ENCODE measurements at regions not wholly inside any gene's neighbourhood (a gene's known extent, or its start where the extent isn't known, plus 50 kb on each side); places are given as distances from the start of the nearest gene placed in this dataset.

DNA sequence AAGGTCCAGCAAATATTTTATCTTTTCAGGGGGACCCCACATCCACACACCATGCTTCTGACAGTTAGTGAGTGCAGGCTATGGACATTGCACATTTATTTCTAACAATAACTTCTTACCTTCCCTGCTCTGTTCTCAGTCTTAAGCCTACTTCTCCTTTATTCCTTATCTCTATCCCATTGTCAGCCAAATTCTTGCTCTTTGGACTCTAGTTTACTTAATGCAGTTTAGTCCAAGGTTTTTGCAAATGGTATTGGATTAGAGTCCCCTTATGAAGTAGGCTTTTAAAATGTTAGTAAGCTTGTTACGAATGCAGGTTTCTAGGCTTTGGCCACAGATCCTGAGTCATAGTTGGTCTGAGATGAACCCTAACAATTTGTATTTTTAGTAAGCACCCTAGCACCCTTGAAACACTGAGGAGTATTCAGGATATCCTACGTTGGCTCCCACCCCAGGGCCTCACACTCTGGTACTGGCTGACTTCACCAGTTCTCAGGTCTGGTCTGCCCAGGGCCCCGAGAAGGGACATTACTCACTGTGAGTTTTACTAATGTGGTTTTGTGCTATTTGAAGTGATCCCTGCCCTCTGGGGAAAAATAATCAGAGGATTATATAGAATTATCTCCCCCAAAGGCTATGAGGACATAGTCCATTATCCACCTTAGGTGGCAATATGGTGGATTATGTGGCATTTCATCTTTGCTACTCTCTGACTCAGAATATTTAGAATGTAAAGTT lies 239.5 kb downstream of the TGFB2 start:
- no peak for DNase-seq

DNA sequence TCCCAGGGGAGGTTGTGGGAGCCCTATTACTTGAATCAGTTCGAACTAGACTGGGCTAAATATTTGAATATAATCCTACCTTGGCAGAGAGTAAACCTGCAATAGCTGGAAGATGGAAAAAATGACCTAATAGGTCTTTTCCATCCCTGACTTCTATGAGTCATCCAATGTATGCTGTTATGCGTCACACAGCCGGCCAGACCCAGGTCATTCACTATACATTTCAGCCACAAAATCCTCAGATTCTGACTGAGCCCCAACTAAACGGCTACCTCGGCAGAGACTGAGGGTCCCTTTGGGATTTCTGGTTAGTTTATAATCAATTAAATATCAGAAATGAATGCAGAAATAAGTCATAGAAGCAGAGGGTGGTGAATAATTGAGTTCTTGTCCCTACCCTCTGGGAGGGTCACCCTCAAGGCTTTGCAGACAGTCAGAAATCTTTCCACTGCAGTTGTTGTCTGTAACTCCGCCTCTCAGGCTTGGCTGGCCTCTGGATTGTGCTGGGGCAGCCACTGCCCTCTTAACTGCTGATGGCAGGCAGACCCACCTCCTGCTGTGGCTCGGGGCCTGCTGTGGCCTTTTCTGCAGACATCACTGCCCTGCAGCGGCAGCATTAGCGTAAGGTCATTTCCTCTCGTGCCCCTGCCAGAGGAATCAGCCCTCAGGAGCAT lies 240.5 kb downstream of the TGFB2 start:
- no peak for DNase-seq

DNA sequence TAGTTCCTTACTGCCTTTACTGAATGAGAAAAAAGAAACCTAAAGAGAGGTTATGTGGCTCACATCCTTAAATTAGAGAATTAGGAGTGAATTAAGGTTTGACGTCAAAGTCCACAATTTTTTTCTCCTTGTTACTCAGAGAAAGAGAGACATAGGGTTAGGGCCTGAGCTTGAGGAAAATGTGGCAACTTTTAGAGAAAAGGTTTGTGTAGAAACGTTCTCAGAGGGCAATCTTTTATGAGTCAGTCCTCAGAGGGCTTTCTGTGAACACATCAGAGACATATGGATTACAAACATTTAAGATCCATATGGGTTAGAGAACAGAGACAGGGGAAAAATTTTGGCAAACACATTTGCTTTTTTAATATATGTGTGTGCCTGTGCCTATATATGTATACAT lies 242.8 kb downstream of the TGFB2 start:
- no peak for DNase-seq

DNA sequence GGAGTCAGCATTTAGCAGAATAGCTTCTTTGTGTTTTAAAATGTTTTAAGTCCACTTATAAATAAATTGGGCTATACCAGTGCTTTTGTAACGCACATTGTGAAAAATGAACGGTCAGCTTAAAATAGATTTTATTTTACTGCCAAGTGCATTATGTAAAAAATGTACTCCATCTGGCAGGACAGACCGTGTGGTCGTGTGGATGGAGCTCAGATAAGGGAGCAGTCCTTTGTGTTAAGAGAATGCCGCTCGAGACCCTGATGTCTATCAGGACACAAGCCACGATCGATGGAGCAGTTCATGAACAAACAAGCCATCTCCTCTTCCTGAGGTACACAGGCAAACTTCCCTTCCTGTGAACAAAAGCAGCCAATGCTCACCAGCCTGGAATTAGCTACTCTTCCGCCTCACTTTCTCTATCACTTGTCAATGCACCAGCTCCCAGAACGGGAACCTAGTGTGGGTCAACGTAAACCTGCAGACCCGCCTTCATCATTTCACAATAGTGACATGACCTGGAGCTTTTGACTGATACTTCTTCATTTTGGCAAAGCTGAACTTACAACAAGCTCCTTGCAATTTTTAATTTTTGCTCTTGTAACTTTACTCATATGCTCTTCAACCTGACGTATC lies 243.5 kb downstream of the TGFB2 start:
- DNase-seq: no peak

DNA sequence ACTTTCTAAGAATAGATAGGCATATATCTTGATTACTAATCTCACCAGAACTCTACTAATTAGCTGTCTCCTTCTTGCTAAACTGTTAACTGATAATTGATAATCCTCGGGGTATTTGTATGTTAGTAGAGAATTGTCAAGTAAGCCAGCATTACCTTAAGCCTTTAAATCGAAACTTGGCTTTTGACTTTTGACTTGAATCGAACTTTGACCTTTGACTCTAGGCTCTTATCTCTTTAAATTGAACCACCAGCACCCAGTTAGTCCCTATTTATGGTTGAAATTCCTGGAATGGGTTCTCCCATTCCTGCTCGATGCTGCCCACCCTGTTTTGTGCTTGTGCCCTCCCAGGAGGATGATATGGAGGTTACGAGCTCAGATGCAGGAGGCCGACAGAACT lies 244.4 kb downstream of the TGFB2 start:
- no peak for DNase-seq

DNA sequence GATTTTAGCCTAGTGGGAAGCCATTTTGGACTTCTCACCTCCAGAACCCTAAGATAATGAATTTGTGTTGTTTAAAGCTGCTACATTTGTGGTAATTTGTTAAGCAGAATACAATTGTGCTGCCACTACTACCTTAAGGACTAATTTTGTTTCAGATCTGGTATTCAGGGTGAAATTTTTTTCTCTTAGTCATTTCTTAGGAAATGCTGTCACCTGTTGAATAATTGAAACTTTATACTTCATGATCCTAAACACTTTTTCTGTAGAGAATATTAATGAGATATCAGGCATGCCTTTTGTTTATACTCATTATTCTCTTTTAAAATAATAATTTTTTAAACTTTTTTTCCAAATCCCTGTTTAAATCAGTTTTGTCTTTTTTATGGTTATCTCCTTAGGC lies 246.8 kb downstream of the TGFB2 start:
- no peak for DNase-seq

DNA sequence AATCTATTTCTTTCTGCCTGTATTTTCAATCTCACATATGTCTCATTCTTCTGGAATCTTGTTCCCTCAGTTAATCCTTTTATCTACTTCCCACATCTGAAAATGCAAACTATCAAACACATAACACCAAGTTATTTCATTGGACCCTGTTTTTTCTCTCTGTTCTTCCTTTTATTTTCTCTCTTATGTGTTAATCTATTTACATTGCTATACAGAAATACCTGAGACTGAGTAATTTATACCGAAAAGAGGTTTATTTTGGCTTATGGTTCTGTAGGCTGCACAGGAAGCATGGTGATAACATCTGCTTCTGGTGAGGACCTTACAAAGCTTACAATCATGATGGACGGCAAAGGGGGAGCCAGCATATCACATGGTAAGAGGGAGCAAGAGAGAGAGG lies 247.6 kb downstream of the TGFB2 start:
- DNase-seq: no peak

DNA sequence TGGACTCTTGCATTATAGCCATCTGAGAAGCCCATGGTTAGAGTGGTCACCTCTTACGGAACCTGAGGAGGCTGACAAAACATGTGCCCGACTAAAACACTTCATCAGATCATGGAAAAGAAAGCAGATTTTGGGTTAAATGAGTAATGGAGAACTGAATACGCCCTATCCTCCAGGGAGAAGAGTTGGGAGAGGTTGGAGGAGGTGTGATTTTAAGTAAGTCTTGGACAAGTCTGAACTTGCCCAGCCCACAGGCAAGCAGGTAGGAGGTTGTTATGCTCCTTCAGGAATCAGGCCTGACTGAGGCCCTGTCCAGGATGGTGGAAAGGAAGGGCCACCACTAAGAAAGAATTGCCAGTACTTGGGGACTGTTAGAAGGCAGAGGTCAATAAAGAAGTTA lies 255.8 kb downstream of the TGFB2 start:
- no peak for DNase-seq

DNA sequence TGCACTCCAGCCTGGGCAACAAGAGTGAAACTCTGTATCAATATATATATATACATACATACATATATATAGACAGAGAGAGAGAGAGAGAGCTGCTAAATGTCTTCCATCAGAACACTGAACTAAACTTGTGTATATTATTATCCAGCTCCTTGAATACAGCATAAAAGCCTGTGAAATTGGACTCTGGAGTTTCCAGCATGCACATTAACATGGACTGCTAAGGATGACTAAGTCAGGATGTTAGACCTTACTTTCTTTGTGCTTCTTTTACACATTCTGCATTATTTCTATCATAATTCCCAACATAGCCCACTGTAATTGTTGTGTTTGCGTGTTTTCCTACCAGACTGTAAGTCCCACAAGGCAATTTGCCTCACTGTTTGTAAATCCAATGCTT lies 259.1 kb downstream of the TGFB2 start:
- no peak for DNase-seq

DNA sequence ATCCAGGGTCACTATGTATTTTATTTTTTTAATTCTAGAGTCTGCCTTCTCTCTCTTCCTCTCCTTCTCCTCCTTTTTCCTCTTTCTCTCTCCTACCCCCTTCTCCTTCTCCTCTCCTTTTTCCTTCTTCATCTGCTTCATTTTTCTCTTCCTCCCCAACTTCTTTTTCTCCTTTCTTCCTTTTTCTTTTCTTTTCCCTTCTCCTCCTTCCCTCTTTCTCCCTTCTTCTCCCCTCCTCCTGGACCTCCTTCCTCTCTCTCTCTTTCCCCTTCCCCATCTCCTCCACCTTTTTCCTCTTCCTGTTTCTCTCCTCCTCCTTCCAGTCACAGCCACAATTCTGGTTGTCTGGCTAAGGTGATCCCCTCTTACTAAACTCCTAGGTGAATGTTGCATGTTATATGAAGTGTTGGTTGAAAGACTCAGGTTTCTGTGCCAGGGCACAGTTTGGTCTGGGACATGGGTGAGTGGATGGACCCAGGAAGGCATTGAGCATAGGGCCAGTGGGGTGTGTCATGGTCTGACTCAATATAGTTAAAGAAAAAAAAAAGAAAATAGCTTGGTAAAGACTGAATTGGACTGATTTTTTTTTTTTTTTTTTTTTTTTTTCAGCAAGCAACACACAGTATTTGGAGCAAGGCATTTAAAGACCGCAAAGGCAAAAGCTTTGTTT lies 266.9 kb downstream of the TGFB2 start:
- no peak for DNase-seq

DNA sequence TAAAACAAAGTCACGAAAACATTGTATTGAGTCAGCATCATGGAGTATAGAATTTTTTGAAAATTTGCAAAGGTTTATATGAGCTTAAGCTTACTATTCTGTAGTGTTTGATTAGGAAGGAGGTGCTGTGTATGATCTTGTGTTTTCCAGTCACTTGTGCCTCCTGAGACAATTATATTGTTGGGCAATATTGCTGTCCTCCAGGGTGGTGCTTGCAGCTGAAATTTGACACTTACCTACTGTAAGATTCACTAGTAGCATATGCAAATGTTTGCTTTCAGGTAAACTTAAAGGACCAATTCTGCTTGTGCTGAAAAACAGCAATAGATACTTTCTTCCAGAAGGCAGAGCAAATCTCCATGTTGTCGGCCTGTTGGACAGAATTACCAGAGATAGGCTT lies 268.0 kb downstream of the TGFB2 start:
- no peak for DNase-seq

DNA sequence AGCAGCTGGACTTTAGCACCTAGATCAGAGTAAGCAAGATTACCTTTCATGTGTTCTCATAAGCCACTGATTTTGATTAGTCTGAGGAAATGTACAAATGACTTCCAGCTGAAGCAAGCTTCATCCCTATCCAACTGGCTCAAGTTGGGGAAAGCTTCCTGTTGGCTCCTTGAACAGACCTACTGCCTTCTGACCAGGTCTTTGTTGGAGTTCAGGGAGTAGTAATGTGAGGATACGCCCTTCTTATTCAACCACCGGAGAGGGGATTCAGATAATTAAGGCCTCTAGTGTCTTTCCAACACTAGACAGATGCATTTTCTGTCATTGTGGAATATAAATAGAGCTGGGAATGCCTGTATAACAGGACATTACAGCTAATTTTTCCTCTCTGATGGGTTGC lies 268.9 kb downstream of the TGFB2 start:
- DNase-seq: no peak

DNA sequence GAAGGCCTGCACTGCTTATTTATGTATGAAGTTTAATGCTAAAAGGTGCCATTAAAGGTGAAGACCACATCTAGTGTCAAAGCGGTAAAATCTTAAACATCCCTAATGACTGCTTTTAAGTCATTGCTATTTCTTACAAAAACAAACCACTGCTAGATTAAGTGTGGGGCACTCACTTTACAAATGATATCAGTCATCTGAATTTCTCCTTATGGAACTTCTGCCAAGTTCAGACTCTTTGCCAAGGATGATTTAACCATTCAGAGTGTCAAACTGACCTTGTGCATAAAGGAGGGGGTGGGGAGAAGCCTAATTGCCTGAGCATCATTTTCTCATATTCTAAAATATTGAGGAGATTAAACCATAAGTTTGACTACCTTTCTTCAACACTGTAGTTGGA lies 271.5 kb downstream of the TGFB2 start:
- DNase-seq: no peak

DNA sequence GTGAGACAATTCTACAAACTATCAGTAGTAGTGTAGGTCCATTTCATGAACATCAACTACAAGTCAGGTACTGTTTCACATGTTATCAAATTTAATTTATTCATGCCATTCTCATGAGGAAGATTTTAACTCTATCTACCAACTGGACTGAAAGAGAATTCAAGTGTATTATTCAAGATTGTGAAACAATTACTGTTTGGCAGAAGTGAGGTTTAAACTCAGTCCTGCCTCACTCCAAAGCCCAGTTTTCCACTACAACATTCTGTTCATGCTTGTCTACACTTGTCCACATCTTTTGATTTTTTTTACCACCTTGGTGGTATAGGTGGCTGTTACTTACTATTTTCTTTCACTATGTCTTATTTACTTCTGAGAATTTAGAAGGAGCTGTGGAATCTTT lies 272.9 kb downstream of the TGFB2 start:
- DNase-seq: no peak

DNA sequence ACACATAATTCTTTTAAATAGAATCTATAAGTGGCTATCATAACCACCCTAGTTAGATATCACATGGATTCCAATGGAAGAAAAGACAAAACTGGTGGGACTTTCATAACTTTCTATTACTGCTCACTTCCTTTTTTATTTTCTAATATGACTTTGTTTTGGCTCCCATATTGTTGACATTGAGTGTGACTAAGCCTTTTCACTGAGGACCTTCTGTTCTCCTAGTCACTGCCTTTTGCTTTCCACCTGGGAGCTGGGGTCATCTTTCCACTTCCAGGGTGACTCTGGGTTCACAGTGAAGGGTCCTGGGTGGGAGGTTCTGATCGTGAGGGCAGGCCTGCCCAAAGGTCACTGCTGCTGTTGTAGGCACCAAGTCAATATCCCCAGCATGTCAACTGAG lies 275.8 kb downstream of the TGFB2 start:
- no peak for DNase-seq

DNA sequence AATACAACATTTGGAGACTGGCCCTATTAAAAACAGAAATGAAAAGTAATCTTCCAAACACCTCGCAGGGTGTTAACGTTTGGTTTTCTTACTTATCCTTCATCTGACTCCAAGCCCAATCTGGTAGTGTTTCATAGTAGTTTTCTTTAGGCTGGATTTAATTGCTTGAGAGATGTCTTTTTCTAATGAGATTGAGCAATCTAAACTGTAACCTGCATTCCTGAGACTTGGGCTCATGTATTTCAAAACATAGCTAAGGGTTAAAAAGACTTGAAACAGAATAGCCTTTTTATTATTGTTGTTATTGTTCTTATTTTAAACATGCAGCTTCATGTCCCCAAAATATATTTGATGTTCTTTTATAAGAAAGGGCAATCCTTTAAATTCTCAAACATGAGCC lies 278.9 kb downstream of the TGFB2 start:
- DNase-seq: no peak

DNA sequence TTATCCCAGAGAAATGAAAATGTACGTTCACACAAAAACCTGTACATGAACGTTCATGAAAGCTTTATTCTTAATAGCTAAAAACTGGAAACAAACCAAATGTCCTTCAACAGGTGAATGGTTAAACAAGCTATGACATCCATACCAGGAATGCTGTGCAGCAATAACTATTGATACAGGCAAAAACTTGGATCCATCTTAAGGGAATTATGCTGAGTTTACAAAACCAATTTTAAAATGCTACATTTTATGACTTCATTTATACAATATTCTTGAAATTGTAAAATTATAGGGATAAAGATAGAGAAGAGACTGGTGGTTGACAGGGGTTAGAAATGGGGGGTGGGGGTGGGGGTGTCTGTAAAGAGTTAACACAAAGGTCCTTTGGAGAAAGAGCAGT lies 280.3 kb downstream of the TGFB2 start:
- DNase-seq: no peak

DNA sequence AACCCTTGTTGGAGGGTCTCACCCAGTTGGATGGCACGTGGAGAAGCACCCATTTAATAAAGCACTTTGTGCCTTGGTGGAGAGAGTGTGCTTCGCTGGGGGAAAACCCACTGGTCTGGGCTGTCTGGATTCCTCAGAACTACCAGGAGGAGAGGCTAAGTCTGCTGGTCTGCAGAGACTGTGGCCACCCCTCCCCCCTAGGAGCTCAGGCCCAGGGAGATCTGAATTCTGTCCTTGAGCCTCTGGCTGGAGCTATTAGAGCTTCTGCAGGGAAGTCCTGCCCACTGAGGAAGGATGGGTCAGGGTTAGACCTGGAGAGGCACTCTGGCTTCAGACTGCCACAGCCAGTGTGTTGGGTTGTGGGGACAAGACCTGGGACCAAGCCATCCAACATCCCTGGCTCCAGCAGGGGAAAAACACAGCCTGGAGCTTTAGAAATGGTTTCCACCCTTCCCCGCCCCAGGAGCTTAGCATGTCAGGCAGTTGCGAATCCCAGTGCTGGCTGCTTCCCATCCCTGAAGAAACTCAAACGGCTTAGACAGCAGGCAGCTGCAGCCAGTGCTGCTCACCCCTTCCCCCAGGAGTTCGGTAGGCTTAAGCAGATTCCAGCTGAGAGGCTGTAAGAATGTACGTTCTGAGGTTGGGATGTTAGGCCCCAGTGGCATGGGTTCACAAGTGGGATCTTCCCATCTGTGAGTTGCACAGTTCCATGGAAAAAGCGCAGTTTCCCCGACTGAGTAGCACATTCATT lies 288.3 kb downstream of the TGFB2 start:
- no peak for DNase-seq

DNA sequence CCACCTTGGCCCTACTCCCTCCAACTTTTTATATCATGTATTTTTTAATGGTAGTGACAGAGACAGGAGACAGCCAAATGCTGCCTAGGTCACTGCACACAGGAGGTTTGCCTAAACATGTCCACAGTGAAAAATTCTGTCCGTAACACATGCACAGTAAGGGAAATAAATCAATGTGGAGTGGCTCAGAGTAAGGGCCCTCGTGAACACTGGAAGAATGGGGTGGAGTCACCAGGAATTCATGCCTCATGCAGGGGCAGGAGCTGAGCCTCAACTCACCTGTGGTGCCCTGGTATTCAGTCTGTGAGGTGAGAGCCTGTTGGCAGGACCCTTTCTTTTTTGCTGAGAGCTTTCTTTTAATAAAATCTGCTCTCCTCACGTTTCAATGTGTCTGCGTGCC lies 289.1 kb downstream of the TGFB2 start:
- DNase-seq: no peak

DNA sequence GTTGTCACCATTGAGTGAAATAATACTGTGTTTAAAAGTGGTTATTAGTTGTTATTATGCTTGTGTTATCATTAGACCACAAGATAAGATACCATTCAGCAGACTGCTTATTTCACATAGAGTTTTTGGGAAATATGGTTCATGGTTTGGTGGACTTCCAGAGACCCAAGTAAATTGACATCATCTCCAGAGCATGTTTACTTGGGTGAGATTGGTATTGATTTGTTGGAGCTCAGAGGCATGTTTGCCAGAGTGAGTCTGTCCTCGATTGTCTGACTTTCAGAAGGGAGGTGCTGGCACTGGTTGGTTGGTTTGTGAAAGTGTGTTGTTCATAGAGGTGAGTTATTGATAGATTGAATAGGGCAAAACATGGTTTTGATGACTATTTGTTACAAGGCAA lies 291.4 kb downstream of the TGFB2 start:
- no peak for DNase-seq

DNA sequence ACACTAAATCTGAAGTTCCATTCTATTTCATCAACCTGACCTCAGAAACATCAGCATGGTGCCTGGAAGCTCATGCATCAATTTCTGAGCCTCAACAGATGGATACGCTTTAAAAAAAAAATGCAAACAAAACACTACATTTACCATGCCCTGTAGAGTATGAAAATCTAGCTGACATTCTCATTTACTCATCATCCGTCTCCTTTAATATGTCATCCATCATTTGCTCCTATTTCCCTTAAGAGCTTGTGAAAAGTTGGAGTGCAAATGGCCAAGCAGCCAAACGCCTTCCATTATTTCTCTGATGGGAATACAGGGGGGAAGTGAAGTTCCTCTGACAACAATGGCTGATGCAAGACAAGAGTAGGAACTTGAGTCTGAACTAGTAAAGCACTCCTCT lies 295.0 kb downstream of the TGFB2 start:
- no peak for DNase-seq

DNA sequence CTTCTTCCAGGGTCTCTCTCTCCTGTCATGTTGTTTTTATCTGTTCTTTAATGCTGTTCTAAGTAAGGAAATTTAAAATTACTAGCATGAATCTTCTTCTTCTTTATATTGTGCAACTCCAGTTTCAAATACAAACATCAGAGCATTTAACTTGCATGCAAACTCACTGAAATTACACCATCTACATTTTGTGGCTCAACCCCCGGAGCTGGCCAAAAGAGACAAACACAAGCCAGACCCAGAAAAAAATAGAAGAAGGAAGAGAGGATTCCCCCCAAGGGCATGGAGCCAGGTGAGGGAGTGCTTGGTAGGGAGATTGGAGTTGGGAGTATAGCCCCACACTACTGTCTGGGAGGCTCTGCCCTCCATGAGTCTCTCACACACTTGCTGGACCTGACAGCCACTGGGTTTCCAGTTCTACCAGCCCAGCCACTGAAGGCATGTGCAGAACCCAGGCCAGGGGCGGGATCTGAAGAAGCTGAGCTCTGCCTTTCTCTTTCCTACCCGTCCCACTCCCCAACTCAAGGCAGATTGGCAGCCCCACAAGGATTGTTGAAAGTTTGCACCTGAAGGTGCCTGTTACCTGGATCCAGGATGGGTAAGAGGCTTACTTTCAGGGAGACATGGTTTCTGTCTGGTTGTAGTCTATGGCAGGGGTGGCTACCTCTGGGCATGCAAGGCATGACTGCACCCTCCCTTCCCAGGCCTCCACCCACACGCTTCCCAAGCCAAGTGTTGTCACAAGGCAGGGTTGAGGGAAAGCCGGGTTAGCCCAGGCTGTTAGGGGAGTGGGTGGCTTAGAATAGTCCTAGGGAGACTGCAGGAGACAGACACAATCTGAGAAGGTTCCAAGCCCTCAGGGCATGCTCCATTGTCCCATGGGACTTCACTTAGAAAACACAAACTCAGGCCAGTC lies 297.2 kb downstream of the TGFB2 start:
- DNase-seq: no peak
